GM12874 (cell line): ENCODE measurements at regions not wholly inside any gene's neighbourhood (a gene's known extent, or its start where the extent isn't known, plus 50 kb on each side); places are given as distances from the start of the nearest gene placed in this dataset.

Experiments used
- TF ChIP-seq, protein P1 (sequence below): IDR thresholded peaks from 2 replicates; pipeline ENCODE4 v1.5.1; 2011; ENCODE audit warnings: low read depth, mild to moderate bottlenecking, control low read depth, low read length, moderate library complexity; ENCODE audit not compliant: insufficient read depth

DNA sequence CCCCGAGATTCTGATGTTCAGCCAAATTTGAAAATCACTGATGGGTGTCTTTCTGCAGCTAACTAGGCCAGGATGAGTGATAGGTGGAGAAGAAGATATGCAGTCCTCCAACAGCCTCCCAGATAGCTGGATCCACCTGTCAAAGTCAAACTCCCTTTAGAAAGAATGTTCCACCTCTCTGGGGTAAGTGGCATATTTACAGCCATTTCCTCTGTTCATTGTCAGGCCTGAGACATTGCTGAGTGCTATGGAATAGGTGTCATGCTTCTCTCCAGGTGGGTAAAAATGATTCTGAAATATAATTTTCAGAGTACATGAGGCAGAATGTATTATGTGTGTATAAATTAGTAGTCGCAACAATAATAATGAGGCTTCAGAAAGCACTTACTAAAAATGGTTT lies 316.8 kb downstream of the TTLL7 start:
- TF ChIP-seq, protein P1, sequence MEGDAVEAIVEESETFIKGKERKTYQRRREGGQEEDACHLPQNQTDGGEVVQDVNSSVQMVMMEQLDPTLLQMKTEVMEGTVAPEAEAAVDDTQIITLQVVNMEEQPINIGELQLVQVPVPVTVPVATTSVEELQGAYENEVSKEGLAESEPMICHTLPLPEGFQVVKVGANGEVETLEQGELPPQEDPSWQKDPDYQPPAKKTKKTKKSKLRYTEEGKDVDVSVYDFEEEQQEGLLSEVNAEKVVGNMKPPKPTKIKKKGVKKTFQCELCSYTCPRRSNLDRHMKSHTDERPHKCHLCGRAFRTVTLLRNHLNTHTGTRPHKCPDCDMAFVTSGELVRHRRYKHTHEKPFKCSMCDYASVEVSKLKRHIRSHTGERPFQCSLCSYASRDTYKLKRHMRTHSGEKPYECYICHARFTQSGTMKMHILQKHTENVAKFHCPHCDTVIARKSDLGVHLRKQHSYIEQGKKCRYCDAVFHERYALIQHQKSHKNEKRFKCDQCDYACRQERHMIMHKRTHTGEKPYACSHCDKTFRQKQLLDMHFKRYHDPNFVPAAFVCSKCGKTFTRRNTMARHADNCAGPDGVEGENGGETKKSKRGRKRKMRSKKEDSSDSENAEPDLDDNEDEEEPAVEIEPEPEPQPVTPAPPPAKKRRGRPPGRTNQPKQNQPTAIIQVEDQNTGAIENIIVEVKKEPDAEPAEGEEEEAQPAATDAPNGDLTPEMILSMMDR, result no peak

DNA sequence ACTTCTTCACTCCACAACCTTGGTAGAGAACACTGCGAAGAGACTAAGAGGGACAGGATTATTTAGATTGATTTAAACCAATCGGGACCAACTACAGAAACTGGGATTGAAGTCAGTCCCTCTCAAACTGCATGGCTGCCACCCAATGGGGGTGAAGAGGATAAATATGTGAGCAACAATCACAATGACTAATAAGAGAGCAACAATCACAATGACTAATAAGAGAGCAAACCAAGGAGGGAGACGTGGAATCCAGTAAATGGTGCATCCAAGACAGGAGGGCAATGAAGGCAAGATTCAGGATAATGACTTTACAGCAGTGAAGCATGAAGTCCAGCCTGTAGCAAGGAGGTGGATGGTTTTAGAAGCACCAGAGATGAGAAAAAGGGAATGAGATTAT lies 322.8 kb downstream of the TTLL7 start:
- TF ChIP-seq, protein P1, result no peak

DNA sequence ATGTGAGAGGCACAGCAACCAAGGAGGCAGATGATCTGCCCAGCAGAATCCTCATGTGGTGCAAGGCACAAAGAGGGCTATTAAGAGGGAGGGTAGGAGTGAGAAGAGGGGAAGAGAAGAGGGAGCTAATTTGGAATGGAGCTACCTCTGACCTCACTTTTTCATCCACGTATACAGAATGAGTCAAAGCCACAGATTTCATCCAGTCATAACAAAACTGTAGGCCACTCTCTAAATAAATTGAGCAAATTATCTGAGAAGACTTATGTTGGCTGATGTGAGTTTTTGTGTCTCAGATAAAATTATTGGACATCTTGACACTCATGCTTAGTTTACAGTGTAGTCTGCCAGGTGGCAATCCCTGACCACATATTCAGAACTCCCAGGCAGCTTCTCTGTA lies 325.6 kb downstream of the TTLL7 start:
- TF ChIP-seq, protein P1, result no peak

DNA sequence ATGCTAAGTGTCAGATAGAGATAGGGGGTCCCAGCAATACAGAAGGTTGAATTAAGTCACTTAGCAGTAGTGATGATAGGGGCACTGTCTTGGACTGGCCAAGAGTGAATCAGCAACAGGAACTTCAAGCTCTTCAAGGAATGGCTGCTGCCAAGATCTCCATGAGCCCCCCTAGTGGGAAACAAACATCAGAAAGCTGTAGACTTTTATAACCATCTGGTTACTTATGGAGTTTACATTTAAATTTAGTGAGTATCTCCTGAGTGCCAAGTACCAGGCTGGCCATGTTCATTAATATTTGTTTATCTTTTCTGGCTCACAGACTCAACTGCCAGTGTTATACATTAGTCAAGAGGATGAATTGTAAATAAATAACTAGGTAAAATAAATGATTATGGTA lies 327.3 kb downstream of the TTLL7 start:
- TF ChIP-seq, protein P1, result no peak

DNA sequence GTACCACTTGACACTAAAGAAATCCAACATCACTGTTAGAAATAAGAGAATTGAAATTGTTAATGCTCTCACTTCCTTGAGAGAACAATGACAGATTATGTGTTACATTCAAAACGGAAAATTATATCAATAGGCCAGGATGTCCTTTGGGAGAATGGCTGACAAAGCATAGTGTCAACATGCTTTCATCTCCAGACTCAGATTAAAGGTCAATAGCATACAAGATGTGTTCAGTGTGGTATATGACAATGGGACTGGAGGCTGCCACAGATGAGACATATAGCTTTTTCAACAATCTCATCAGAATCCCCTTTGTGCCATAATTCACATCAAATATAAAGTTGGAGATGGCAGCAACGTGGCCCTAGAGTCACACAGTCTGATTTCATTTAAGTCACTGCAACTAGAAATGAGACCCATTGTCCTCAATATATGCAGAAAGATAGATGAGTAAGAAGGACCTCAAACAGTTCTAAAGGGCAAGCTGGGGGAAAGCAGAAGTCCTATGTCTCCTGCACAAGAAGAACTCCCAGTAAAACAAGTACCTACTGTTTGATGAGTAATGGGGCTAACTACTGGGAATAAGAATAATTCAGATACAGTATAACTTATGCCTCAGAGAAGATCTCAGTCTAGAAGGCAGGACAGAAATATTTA lies 327.9 kb downstream of the TTLL7 start:
- TF ChIP-seq, protein P1, result no peak

DNA sequence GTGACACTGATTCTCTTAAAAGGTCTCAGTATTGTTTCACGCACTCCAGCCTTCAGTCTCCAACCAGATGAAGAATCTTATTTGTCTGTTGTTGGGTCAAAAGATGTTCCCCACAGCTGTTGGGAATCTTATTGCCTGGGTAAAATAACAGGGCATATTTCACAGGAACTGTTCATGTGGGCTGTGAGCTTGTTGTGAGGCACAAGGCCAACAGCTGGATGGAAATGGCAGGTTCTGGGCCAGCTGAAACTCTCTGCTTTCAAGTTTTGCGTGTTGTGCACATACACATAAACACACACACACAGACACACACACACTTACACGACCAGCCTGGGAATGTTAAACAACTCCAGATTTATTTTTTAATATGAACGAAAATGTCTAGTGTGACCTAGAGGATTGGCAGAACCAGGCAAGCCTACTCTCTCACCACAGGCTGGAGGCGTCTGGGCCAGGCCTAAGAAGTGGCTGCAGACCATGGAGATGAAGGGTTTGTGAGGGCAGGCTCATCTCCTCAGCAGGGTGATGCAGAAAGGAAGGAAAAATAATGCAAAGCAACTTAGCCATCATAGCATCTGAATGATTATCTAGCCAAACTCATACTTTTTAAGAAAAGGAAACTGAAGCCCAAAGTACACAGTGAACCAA lies 357.0 kb downstream of the TTLL7 start:
- TF ChIP-seq, protein P1, result no peak

DNA sequence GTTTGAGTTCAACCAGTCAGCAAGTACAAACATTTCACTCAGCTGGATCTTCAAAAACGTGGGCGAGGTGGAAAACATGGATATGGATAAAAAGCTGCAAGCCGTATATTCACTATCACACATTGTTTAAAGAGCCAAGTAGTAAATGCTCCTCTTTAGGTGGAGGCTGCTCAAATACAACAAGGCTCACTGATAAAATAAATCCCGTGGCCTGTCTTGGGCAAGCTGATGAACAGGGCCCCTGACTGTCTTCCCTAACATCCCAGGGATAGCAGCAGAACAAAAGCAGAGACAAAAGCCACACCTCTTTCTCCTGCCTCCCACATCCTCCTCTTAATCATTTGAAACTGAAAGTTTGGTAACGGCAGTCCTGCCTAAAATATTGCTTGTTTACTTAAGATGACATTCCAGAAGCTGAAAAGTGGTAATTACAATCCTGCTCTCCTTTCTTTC lies 357.7 kb downstream of the TTLL7 start:
- TF ChIP-seq, protein P1, result no peak
